AG04449 (cell line): ENCODE measurements at regions not wholly inside any gene's neighbourhood (a gene's known extent, or its start where the extent isn't known, plus 50 kb on each side); places are given as distances from the start of the nearest gene placed in this dataset.

Source experiments
- CTCF ChIA-PET: fragments of 350-600 bp; formaldehyde crosslinking; extraction: SDS; loops from one replicate; lab custom pipeline; 2021; ENCODE audit warnings: antibody characterized with exemption; lab: Yijun Ruan, JAX
- POLR2A ChIA-PET: fragments of 400-600, 350-600 bp; formaldehyde crosslinking; extraction: SDS; loops from one replicate; lab custom pipeline; 2020; ENCODE audit warnings: antibody characterized with exemption, inconsistent platforms; lab: Yijun Ruan, JAX
- DNase-seq: peaks from one replicate; pipeline ENCODE4 v3.0.0-alpha.2; 2010; ENCODE audit warnings: low read depth, low spot score
- H3K4me3 ChIP-seq: 2 replicates; pipeline ENCODE4 v1.5.1; 2011; ENCODE audit warnings: low read depth, mild to moderate bottlenecking, control low read depth, low read length
- TF ChIP-seq, protein P1 (sequence below): IDR thresholded peaks from one replicate; pipeline ENCODE4 v1.5.1; 2011; ENCODE audit warnings: mild to moderate bottlenecking, moderate library complexity, low read length, control low read depth, inconsistent platforms; ENCODE audit not compliant: insufficient read depth; ENCODE audit errors: missing control alignments

GRCh38 chr5:116824751-116825438, 250.3 kb upstream of the SEMA6A start:
- TF ChIP-seq, protein P1, sequence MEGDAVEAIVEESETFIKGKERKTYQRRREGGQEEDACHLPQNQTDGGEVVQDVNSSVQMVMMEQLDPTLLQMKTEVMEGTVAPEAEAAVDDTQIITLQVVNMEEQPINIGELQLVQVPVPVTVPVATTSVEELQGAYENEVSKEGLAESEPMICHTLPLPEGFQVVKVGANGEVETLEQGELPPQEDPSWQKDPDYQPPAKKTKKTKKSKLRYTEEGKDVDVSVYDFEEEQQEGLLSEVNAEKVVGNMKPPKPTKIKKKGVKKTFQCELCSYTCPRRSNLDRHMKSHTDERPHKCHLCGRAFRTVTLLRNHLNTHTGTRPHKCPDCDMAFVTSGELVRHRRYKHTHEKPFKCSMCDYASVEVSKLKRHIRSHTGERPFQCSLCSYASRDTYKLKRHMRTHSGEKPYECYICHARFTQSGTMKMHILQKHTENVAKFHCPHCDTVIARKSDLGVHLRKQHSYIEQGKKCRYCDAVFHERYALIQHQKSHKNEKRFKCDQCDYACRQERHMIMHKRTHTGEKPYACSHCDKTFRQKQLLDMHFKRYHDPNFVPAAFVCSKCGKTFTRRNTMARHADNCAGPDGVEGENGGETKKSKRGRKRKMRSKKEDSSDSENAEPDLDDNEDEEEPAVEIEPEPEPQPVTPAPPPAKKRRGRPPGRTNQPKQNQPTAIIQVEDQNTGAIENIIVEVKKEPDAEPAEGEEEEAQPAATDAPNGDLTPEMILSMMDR = no peak
- DNase-seq = no peak
- no peak overlapping the region for H3K4me3 ChIP-seq
- ChIA-PET CTCF (no interaction called here), POLR2A (no interaction called here)

- TF ChIP-seq, protein P1 = no peak
- no peak overlapping the region for H3K4me3 ChIP-seq
- CTCF ChIA-PET = no interaction called here
- no peak for DNase-seq
- POLR2A ChIA-PET = interaction anchor here (0.6 kb wide), 1 partner anchor 1594 kb away, joined by 4 read pairs; no protein-coding TSS in a partner anchor
Measured at GRCh38 chr5:116814626-116815385, 240.2 kb upstream of the SEMA6A start.

GRCh38 chr5:116813906-116814305, 239.3 kb upstream of the SEMA6A start:
- CTCF ChIA-PET = no interaction called here
- TF ChIP-seq, protein P1 = no peak
- H3K4me3 ChIP-seq = no peak overlapping the region
- POLR2A ChIA-PET = no interaction called here
- no peak for DNase-seq

DNA sequence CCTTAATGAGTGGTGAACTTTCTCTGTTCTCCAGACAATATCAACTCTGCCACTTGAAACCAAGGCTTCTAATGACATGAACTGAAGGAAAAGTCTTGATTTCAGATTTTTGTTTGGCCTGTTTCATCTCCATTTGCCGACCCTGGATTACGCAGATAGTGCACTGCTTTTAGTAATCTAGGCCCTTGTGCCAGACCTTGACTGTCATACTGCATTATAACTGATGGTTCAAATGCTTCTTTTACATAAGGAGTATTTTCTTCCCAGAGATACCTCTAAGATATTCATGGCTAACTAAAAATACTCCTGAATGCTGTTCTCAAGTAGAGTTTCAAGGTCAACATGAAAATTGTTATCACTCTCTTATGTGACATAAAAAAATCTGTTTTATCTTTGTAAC, 238.7 kb upstream of the SEMA6A start:
- ChIA-PET POLR2A (no interaction called here), CTCF (no interaction called here)
- TF ChIP-seq, protein P1 = no peak
- H3K4me3 ChIP-seq = no peak overlapping the region
- DNase-seq = no peak

GRCh38 chr5:116810951-116811350, 236.3 kb upstream of the SEMA6A start:
- no peak for DNase-seq
- POLR2A ChIA-PET = no interaction called here

GRCh38 chr5:116806836-116807235, 232.2 kb upstream of the SEMA6A start:
- TF ChIP-seq, protein P1 = no peak
- no peak for DNase-seq
- ChIA-PET CTCF (no interaction called here), POLR2A (no interaction called here)
- H3K4me3 ChIP-seq = no peak overlapping the region

More at GRCh38 chr5:116810951-116811350, 236.3 kb upstream of the SEMA6A start:
- CTCF ChIA-PET = no interaction called here
- H3K4me3 ChIP-seq = no peak overlapping the region
- TF ChIP-seq, protein P1 = no peak
